OCI-LY1 (cell line): ENCODE measurements at regions not wholly inside any gene's neighbourhood (a gene's known extent, or its start where the extent isn't known, plus 50 kb on each side); places are given as distances from the start of the nearest gene placed in this dataset.

Experiments
- H2AFZ ChIP-seq: fragments of 200-600 bp; sonication (generic), shearing (Covaris generic); 2 replicates; pipeline ENCODE4 v1.6.0; 2014; ENCODE audit warnings: antibody characterized with exemption, mild to moderate bottlenecking, low read length
- H3F3A ChIP-seq: fragments of 200-600 bp; sonication (generic), shearing (Covaris generic); 2 replicates; pipeline ENCODE4 v1.6.0; 2014; ENCODE audit warnings: mild to moderate bottlenecking, antibody characterized with exemption, low read length, moderate library complexity; ENCODE audit not compliant: insufficient read depth
- H3K27ac ChIP-seq: fragments of 200-600 bp; sonication (generic); 2 replicates; pipeline ENCODE4 v1.5.1; 2014; ENCODE audit warnings: low read length, mixed run types, mild to moderate bottlenecking, low read depth; ENCODE audit not compliant: poor library complexity, severe bottlenecking
- H3K27me3 ChIP-seq: fragments of 200-600 bp; sonication (generic); 2 replicates; pipeline ENCODE4 v1.6.0; 2014; ENCODE audit warnings: antibody characterized with exemption, mild to moderate bottlenecking, low read length, moderate library complexity; ENCODE audit not compliant: insufficient read depth
- H3K36me3 ChIP-seq: fragments of 200-600 bp; sonication (generic); 2 replicates; pipeline ENCODE4 v1.6.1; 2014; ENCODE audit warnings: mild to moderate bottlenecking, antibody characterized with exemption, low read length, moderate library complexity, mixed read lengths; ENCODE audit not compliant: insufficient read depth
- H3K4me1 ChIP-seq: fragments of 200-600 bp; sonication (generic); 2 replicates; pipeline ENCODE4 v1.5.1; 2014; ENCODE audit warnings: mild to moderate bottlenecking, low read length, moderate library complexity; ENCODE audit not compliant: insufficient read depth, severe bottlenecking
- H3K4me2 ChIP-seq: fragments of 200-600 bp; sonication (generic), shearing (Covaris generic); 2 replicates; pipeline ENCODE4 v1.6.1; 2014; ENCODE audit warnings: low read length
- H3K4me3 ChIP-seq: fragments of 200-600 bp; sonication (generic); 2 replicates; pipeline ENCODE4 v1.5.1; 2014; ENCODE audit warnings: low read length, low read depth, mild to moderate bottlenecking, mixed read lengths; ENCODE audit not compliant: poor library complexity, severe bottlenecking
- H3K79me2 ChIP-seq: fragments of 200-600 bp; shearing (Covaris generic); 2 replicates; pipeline ENCODE4 v1.6.1; 2016; ENCODE audit warnings: mixed run types, low read length, mixed read lengths; ENCODE audit not compliant: insufficient read depth
- H3K9ac ChIP-seq: fragments of 200-600 bp; sonication (generic), shearing (Covaris generic); 2 replicates; pipeline ENCODE4 v1.6.1; 2014; ENCODE audit warnings: mild to moderate bottlenecking, low read length, mixed read lengths
- H3K9me2 ChIP-seq: fragments of 200-600 bp; sonication (generic), shearing (Covaris generic); 2 replicates; pipeline ENCODE4 v1.6.1; 2014; ENCODE audit warnings: low read depth, mild to moderate bottlenecking, low read length, mixed read lengths
- H3K9me3 ChIP-seq: fragments of 200-600 bp; shearing (Covaris generic); 2 replicates; pipeline ENCODE4 v1.6.1; 2014; ENCODE audit warnings: low read length, mixed read lengths
- H4K20me1 ChIP-seq: fragments of 200-600 bp; sonication (generic), shearing (Covaris generic); 2 replicates; pipeline ENCODE4 v1.6.0; 2016; ENCODE audit warnings: mild to moderate bottlenecking, low read length; ENCODE audit not compliant: insufficient read depth
- CTCF ChIP-seq: fragments of 200-600 bp; sonication (generic), shearing (Covaris generic); IDR thresholded peaks from 2 replicates; pipeline ENCODE4 v1.5.1; 2017; ENCODE audit warnings: mild to moderate bottlenecking, antibody characterized with exemption, low read length, moderate library complexity, mixed read lengths
- EZH2 ChIP-seq: fragments of 200-600 bp; sonication (generic), shearing (Covaris generic); IDR thresholded peaks from 2 replicates; pipeline ENCODE4 v1.8.0; 2017; ENCODE audit warnings: borderline replicate concordance, mixed run types, mild to moderate bottlenecking, antibody characterized with exemption, low read length, moderate library complexity, mixed read lengths

- Histone ChIP-seq H3K4me2 (no peak overlapping the region), H3K79me2 (no peaks in the 10 kb centered on the region), H2AFZ (no peak overlapping the region), H3K4me3 (no peak overlapping the region), H3K9me2 (no peaks in the 10 kb centered on the region), H3K27ac (no peak overlapping the region), H3K9ac (no peak overlapping the region), H4K20me1 (no peaks in the 10 kb centered on the region), H3K4me1 (no peaks in the 10 kb centered on the region), H3K9me3 (no peaks in the 10 kb centered on the region), H3F3A (no peaks in the 10 kb centered on the region), H3K36me3 (no peaks in the 10 kb centered on the region), H3K27me3 (no peaks in the 10 kb centered on the region)
- TF ChIP-seq EZH2, result no peak
- TF ChIP-seq CTCF, result no peak
Measured at GRCh38 chr15:97053635-97054034, 723.1 kb downstream of the NR2F2 start.

- Histone ChIP-seq H3K4me1 (no peaks in the 10 kb centered on the region), H3K36me3 (no peaks in the 10 kb centered on the region), H3K9me2 (no peaks in the 10 kb centered on the region), H4K20me1 (no peaks in the 10 kb centered on the region), H3F3A (no peaks in the 10 kb centered on the region), H3K27me3 (no peaks in the 10 kb centered on the region), H2AFZ (no peak overlapping the region), H3K4me3 (no peak overlapping the region), H3K79me2 (no peaks in the 10 kb centered on the region), H3K9ac (no peak overlapping the region), H3K27ac (no peak overlapping the region), H3K4me2 (no peak overlapping the region), H3K9me3 (no peaks in the 10 kb centered on the region)
- TF ChIP-seq EZH2, result no peak
- no peak for TF ChIP-seq CTCF
Measured at GRCh38 chr15:97057503-97057902, 727.0 kb downstream of the NR2F2 start.

GRCh38 chr15:97059281-97059680 is 728.8 kb downstream of the NR2F2 start:
- Histone ChIP-seq H3K9me3 (no peaks in the 10 kb centered on the region), H3F3A (no peaks in the 10 kb centered on the region), H3K4me1 (no peaks in the 10 kb centered on the region), H2AFZ (no peak overlapping the region), H3K79me2 (no peaks in the 10 kb centered on the region), H3K27me3 (no peaks in the 10 kb centered on the region), H3K4me2 (no peak overlapping the region), H4K20me1 (no peaks in the 10 kb centered on the region), H3K9ac (no peak overlapping the region), H3K9me2 (no peaks in the 10 kb centered on the region), H3K27ac (no peak overlapping the region), H3K4me3 (no peak overlapping the region), H3K36me3 (no peaks in the 10 kb centered on the region)
- no peak for TF ChIP-seq EZH2
- no peak for TF ChIP-seq CTCF
